Loucy (cell line): ENCODE measurements at regions not wholly inside any gene's neighbourhood (a gene's known extent, or its start where the extent isn't known, plus 50 kb on each side); places are given as distances from the start of the nearest gene placed in this dataset.

Experiments
- H2AFZ ChIP-seq: fragments of 200-600 bp; sonication (generic); 2 replicates; pipeline ENCODE4 v1.6.0; 2016; ENCODE audit warnings: antibody characterized with exemption, mild to moderate bottlenecking, low read length, moderate library complexity
- H3F3A ChIP-seq: fragments of 200-600 bp; 2 replicates; pipeline ENCODE4 v1.6.0; 2016; ENCODE audit warnings: antibody characterized with exemption, low read depth, mild to moderate bottlenecking
- H3K27me3 ChIP-seq: fragments of 200-600 bp; sonication (generic); 2 replicates; pipeline ENCODE4 v1.6.1; 2014; ENCODE audit warnings: low read length, mild to moderate bottlenecking; ENCODE audit not compliant: insufficient read depth, poor library complexity, severe bottlenecking
- H3K36me3 ChIP-seq: fragments of 200-600 bp; sonication (generic); 2 replicates; pipeline ENCODE4 v1.6.1; 2016; ENCODE audit warnings: low read length; ENCODE audit not compliant: insufficient read depth
- H3K4me1 ChIP-seq: fragments of 200-600 bp; sonication (generic); 2 replicates; pipeline ENCODE4 v1.5.1; 2014; ENCODE audit warnings: low read length, mild to moderate bottlenecking; ENCODE audit not compliant: insufficient read depth, poor library complexity, severe bottlenecking
- H3K4me2 ChIP-seq: fragments of 200-600 bp; sonication (generic); 2 replicates; pipeline ENCODE4 v1.6.0; 2014; ENCODE audit warnings: antibody characterized with exemption, low read length, low read depth, mild to moderate bottlenecking; ENCODE audit not compliant: poor library complexity, severe bottlenecking
- H3K4me3 ChIP-seq: fragments of 200-600 bp; sonication (generic); 2 replicates; pipeline ENCODE4 v1.5.1; 2014; ENCODE audit warnings: low read length, mild to moderate bottlenecking, mixed read lengths; ENCODE audit not compliant: poor library complexity, severe bottlenecking
- H3K79me2 ChIP-seq: fragments of 200-600 bp; sonication (generic); 2 replicates; pipeline ENCODE4 v1.6.1; 2014; ENCODE audit warnings: low read length; ENCODE audit not compliant: insufficient read depth
- H3K9ac ChIP-seq: fragments of 200-600 bp; sonication (generic); 2 replicates; pipeline ENCODE4 v1.6.0; 2014; ENCODE audit warnings: mild to moderate bottlenecking, low read depth, low read length, moderate library complexity; ENCODE audit not compliant: poor library complexity, severe bottlenecking
- H3K9me2 ChIP-seq: fragments of 200-600 bp; sonication (generic); replicated peaks from 2 replicates; pipeline ENCODE4 v1.6.1; 2016; ENCODE audit warnings: low read depth, low read length, mixed read lengths
- H3K9me3 ChIP-seq: fragments of 200-600 bp; sonication (generic); 2 replicates; pipeline ENCODE4 v1.6.1; 2014; ENCODE audit warnings: mild to moderate bottlenecking, antibody characterized with exemption, low read length, low read depth; ENCODE audit not compliant: insufficient read depth
- H4K20me1 ChIP-seq: fragments of 200-600 bp; sonication (generic); 2 replicates; pipeline ENCODE4 v1.6.0; 2014; ENCODE audit warnings: antibody characterized with exemption, low read length, mild to moderate bottlenecking; ENCODE audit not compliant: insufficient read depth, poor library complexity, severe bottlenecking
- CTCF ChIP-seq: fragments of 200-600 bp; sonication (generic); conservative IDR thresholded peaks from 2 replicates; pipeline ENCODE4 v1.5.1; 2014; ENCODE audit warnings: mild to moderate bottlenecking, antibody characterized with exemption, low read length
- EZH2phosphoT487 ChIP-seq: fragments of 200-600 bp; IDR thresholded peaks from 2 replicates; pipeline ENCODE4 v1.6.1; 2018; ENCODE audit warnings: antibody characterized with exemption, mild to moderate bottlenecking, moderate library complexity, borderline replicate concordance

GRCh38 chrX:69038188-69038587, 127.1 kb downstream of the PJA1 start:
- TF ChIP-seq CTCF, result no peak
- TF ChIP-seq EZH2phosphoT487, result no peak
- H3K9me3 ChIP-seq, result no peaks in the 10 kb centered on the region
- no peak overlapping the region for H3K4me2 ChIP-seq
- no peaks in the 10 kb centered on the region for H3F3A ChIP-seq
- no peaks in the 10 kb centered on the region for H4K20me1 ChIP-seq
- H3K27me3 ChIP-seq, result no peaks in the 10 kb centered on the region
- H3K4me3 ChIP-seq, result no peak overlapping the region
- no peaks in the 10 kb centered on the region for H3K36me3 ChIP-seq
- no peaks in the 10 kb centered on the region for H3K9me2 ChIP-seq
- H2AFZ ChIP-seq, result no peak overlapping the region
- H3K9ac ChIP-seq, result no peak overlapping the region
- H3K79me2 ChIP-seq, result no peaks in the 10 kb centered on the region
- H3K4me1 ChIP-seq, result no peaks in the 10 kb centered on the region

- H3K9me3 ChIP-seq, result no peaks in the 10 kb centered on the region
- TF ChIP-seq CTCF (no peak), EZH2phosphoT487 (no peak)
- no peak overlapping the region for H2AFZ ChIP-seq
- no peak overlapping the region for H3K9ac ChIP-seq
- no peak overlapping the region for H3K4me3 ChIP-seq
- H3K36me3 ChIP-seq, result no peaks in the 10 kb centered on the region
- H3K9me2 ChIP-seq, result no peaks in the 10 kb centered on the region
- H3K4me1 ChIP-seq, result no peaks in the 10 kb centered on the region
- no peaks in the 10 kb centered on the region for H4K20me1 ChIP-seq
- H3K79me2 ChIP-seq, result no peaks in the 10 kb centered on the region
- no peaks in the 10 kb centered on the region for H3K27me3 ChIP-seq
- H3F3A ChIP-seq, result no peaks in the 10 kb centered on the region
- H3K4me2 ChIP-seq, result no peak overlapping the region
Observed at GRCh38 chrX:69037786-69038185, 127.5 kb downstream of the PJA1 start.

GRCh38 chrX:69036674-69037573, 128.3 kb downstream of the PJA1 start:
- no peak overlapping the region for H3K9ac ChIP-seq
- no peaks in the 10 kb centered on the region for H3K9me2 ChIP-seq
- H3K4me2 ChIP-seq, result no peak overlapping the region
- TF ChIP-seq EZH2phosphoT487, result no peak
- TF ChIP-seq CTCF, result no peak
- H4K20me1 ChIP-seq, result no peaks in the 10 kb centered on the region
- H3K4me1 ChIP-seq, result no peaks in the 10 kb centered on the region
- no peaks in the 10 kb centered on the region for H3F3A ChIP-seq
- no peaks in the 10 kb centered on the region for H3K79me2 ChIP-seq
- no peaks in the 10 kb centered on the region for H3K27me3 ChIP-seq
- H3K4me3 ChIP-seq, result no peak overlapping the region
- H3K9me3 ChIP-seq, result no peaks in the 10 kb centered on the region
- H3K36me3 ChIP-seq, result no peaks in the 10 kb centered on the region
- no peak overlapping the region for H2AFZ ChIP-seq
